B cell (primary cell): ENCODE measurements at regions not wholly inside any gene's neighbourhood (a gene's known extent, or its start where the extent isn't known, plus 50 kb on each side); places are given as distances from the start of the nearest gene placed in this dataset.

ENCODE experiments used
- ATAC-seq: fragments of 200-7000 bp; cut with Tn5 transposase; one replicate; pipeline ENCODE4 v1.10.0; 2021; ENCODE audit warnings: low read depth, mild to moderate bottlenecking, moderate number of reproducible peaks, moderate library complexity
- CTCF ChIA-PET: fragments of 350-600 bp; sonication (Branson Sonifier 250); formaldehyde crosslinking; loops from one replicate; lab custom pipeline; 2021; ENCODE audit warnings: antibody characterized with exemption, inconsistent platforms; lab: Charles Lee
- POLR2A ChIA-PET: fragments of 350-600 bp; sonication (Branson Sonifier 250); formaldehyde crosslinking; loops from one replicate; lab custom pipeline; 2021; ENCODE audit warnings: antibody characterized with exemption; lab: Charles Lee
- DNase-seq: peaks from one replicate; pipeline ENCODE4 v3.0.0; 2013
- H2AFZ ChIP-seq: 2 replicates; pipeline ENCODE4 v1.6.1; 2012; ENCODE audit warnings: mild to moderate bottlenecking, low read depth, low read length; ENCODE audit not compliant: insufficient read depth, poor library complexity, severe bottlenecking
- H3K27ac ChIP-seq, 2 donors: 1 replicate in 1 of 2; 2 replicates in 1 of 2; pipeline ENCODE4 v1.5.1; 2012 to 2013; ENCODE audit warnings: low read length in 2 of 2, mild to moderate bottlenecking in 2 of 2, moderate library complexity in 1 of 2
- H3K27me3 ChIP-seq, 4 experiments: fragments of 200-600 bp in 1 of 4; sonication (generic) in 1 of 4; replicated peaks in 1 of 4; 1 replicate in 2 of 4; 2 replicates in 2 of 4; pipeline versions ENCODE4 v1.6.1 to v1.7.0; 2013 to 2016; ENCODE audit warnings: low read length in 3 of 4, mild to moderate bottlenecking in 2 of 4, mixed read lengths in 1 of 4, moderate library complexity in 1 of 4; ENCODE audit not compliant: insufficient read depth in 4 of 4, control insufficient read depth in 3 of 4; ENCODE audit errors: control extremely low read depth in 1 of 4
- H3K36me3 ChIP-seq, 2 experiments: replicated peaks in 1 of 2; 1 replicate in 1 of 2; 2 replicates in 1 of 2; pipeline versions ENCODE4 v1.6.1 to v1.7.1; 2013; ENCODE audit warnings: low read length in 1 of 2; ENCODE audit not compliant: insufficient read depth in 2 of 2, control insufficient read depth in 1 of 2; ENCODE audit errors: control extremely low read depth in 1 of 2, extremely low read depth in 1 of 2
- H3K4me1 ChIP-seq, 2 donors: fragments of 200-600 bp in 1 of 2; sonication (generic) in 1 of 2; 1 replicate in 1 of 2; 2 replicates in 1 of 2; pipeline versions ENCODE4 v1.5.1 to v1.6.1; 2013 to 2017; ENCODE audit warnings: low read length in 2 of 2; ENCODE audit not compliant: control insufficient read depth in 2 of 2, insufficient read depth in 2 of 2
- H3K4me2 ChIP-seq: replicated peaks from 2 replicates; pipeline ENCODE3; 2012; ENCODE audit warnings: mild to moderate bottlenecking, low read depth, low read length; ENCODE audit not compliant: poor library complexity, severe bottlenecking
- H3K4me3 ChIP-seq, 5 experiments: fragments of 200-600 bp in 1 of 5; sonication (generic) in 1 of 5; 1 replicate in 3 of 5; 2 replicates in 2 of 5; pipeline versions ENCODE4 v1.5.1 to v1.7.0; 2011 to 2016; ENCODE audit warnings: low read length in 4 of 5, mild to moderate bottlenecking in 4 of 5, low read depth in 2 of 5, control low read depth in 1 of 5, moderate library complexity in 1 of 5; ENCODE audit not compliant: insufficient read depth in 1 of 5; ENCODE audit errors: control extremely low read depth in 1 of 5, extremely low read depth in 1 of 5
- H3K79me2 ChIP-seq: fragments of 200-600 bp; sonication (generic); one replicate; pipeline ENCODE4 v1.6.0; 2016; ENCODE audit warnings: low read length; ENCODE audit not compliant: control insufficient read depth, insufficient read depth
- H3K9ac ChIP-seq: fragments of 200-600 bp; sonication (generic); 2 replicates; pipeline ENCODE4 v1.6.1; 2017; ENCODE audit warnings: mild to moderate bottlenecking, low read length, moderate library complexity
- H3K9me3 ChIP-seq, 3 donors: one replicate each; pipeline versions ENCODE4 v1.6.1 to v1.7.1; 2013; ENCODE audit warnings: low read length in 2 of 3; ENCODE audit not compliant: control insufficient read depth in 2 of 3, insufficient read depth in 1 of 3; ENCODE audit errors: control extremely low read depth in 1 of 3
- H4K20me1 ChIP-seq: 2 replicates; pipeline ENCODE4 v1.6.0; 2012; ENCODE audit warnings: mild to moderate bottlenecking, low read length; ENCODE audit not compliant: insufficient read depth, control insufficient read depth, poor library complexity, severe bottlenecking
- H3K27ac Mint-ChIP-seq: one replicate; pipeline ENCODE4 v1.8.0; 2021; ENCODE audit warnings: mixed read lengths
- H3K27me3 Mint-ChIP-seq: one replicate; pipeline ENCODE4 v1.8.0; 2021; ENCODE audit warnings: mixed read lengths
- H3K4me1 Mint-ChIP-seq: one replicate; pipeline ENCODE4 v1.8.0; 2021; ENCODE audit warnings: mixed read lengths
- H3K4me3 Mint-ChIP-seq: one replicate; pipeline ENCODE4 v1.8.0; 2021; ENCODE audit warnings: mixed read lengths
- H3K9me3 Mint-ChIP-seq: one replicate; pipeline ENCODE4 v1.8.0; 2022; ENCODE audit warnings: mixed read lengths; ENCODE audit not compliant: insufficient read depth
- CTCF ChIP-seq: fragments of 200-600 bp; IDR thresholded peaks from one replicate; pipeline ENCODE4 v1.8.0; 2022; ENCODE audit warnings: antibody characterized with exemption, mild to moderate bottlenecking
- EZH2 ChIP-seq: IDR thresholded peaks from 2 replicates; pipeline ENCODE4 v1.6.1; 2012; ENCODE audit warnings: borderline replicate concordance, low read depth, mild to moderate bottlenecking, moderate library complexity, low read length; ENCODE audit not compliant: insufficient read depth, poor library complexity, severe bottlenecking
- intact Hi-C: fragments of 100-400 bp; cut with micrococcal nuclease; formaldehyde crosslinking; loops from one replicate; pipeline ENCODE4 v1.10.0; 2022

- H3K9me3 Mint-ChIP-seq, result no peaks in the 10 kb centered on the region
- CTCF ChIA-PET, result no interaction called here
- no peak overlapping the region for H3K27ac Mint-ChIP-seq
- TF ChIP-seq CTCF (no peak), EZH2 (no peak)
- H3K4me1 ChIP-seq, result no peaks in the 10 kb centered on the region
- H3K9me3 ChIP-seq, result no peaks in the 10 kb centered on the region
- no peak overlapping the region for H3K4me2 ChIP-seq
- H3K4me1 Mint-ChIP-seq, result no peaks in the 10 kb centered on the region
- POLR2A ChIA-PET, result no interaction called here
- DNase-seq (no peak), ATAC-seq (no peak)
- H3K27ac ChIP-seq, result no peak overlapping the region
- no peaks in the 10 kb centered on the region for H3K79me2 ChIP-seq
- no peak overlapping the region for H3K9ac ChIP-seq
- H3K4me3 ChIP-seq, result no peak overlapping the region
- H2AFZ ChIP-seq, result no peak overlapping the region
- H3K27me3 ChIP-seq, result no peaks in the 10 kb centered on the region
- intact Hi-C loops, result no loop called here
- H3K4me3 Mint-ChIP-seq, result no peak overlapping the region
- no peaks in the 10 kb centered on the region for H4K20me1 ChIP-seq
- no peaks in the 10 kb centered on the region for H3K27me3 Mint-ChIP-seq
- H3K36me3 ChIP-seq, result no peaks in the 10 kb centered on the region
Measured at GRCh38 chr9:28779243-28779642, 1206.0 kb upstream of the C9orf72 start.

GRCh38 chr9:28781481-28781880, 1208.2 kb upstream of the C9orf72 start:
- Histone ChIP-seq H3K4me2 (no peak overlapping the region), H3K9ac (no peak overlapping the region), H3K36me3 (no peaks in the 10 kb centered on the region), H2AFZ (no peak overlapping the region), H3K27ac (no peak overlapping the region), H3K4me1 (no peaks in the 10 kb centered on the region), H4K20me1 (no peaks in the 10 kb centered on the region), H3K4me3 (no peak overlapping the region), H3K79me2 (no peaks in the 10 kb centered on the region), H3K9me3 (no peaks in the 10 kb centered on the region), H3K27me3 (no peaks in the 10 kb centered on the region)
- intact Hi-C loops, result loop anchor here (10.0 kb wide), 1 partner anchor 57 kb away; no protein-coding TSS in a partner anchor
- no peak overlapping the region for H3K4me3 Mint-ChIP-seq
- H3K27me3 Mint-ChIP-seq, result no peaks in the 10 kb centered on the region
- no peak for TF ChIP-seq EZH2
- no peak for TF ChIP-seq CTCF
- DNase-seq (no peak), ATAC-seq (no peak)
- H3K9me3 Mint-ChIP-seq, result no peaks in the 10 kb centered on the region
- ChIA-PET POLR2A (no interaction called here), CTCF (no interaction called here)
- no peak overlapping the region for H3K27ac Mint-ChIP-seq
- no peaks in the 10 kb centered on the region for H3K4me1 Mint-ChIP-seq
